HCT116 (cell line): ENCODE measurements at regions not wholly inside any gene's neighbourhood (a gene's known extent, or its start where the extent isn't known, plus 50 kb on each side); places are given as distances from the start of the nearest gene placed in this dataset.
"Not testable (repeated sequence)": the region's sequence is repeated elsewhere in the genome, so short reads cannot be mapped to it uniquely, and the experiment has no call there.

Source experiments
- ATAC-seq: fragments of 200-7000 bp; cut with Tn5 transposase; 2 replicates; pipeline ENCODE4 v1.9.1; 2020; ENCODE audit warnings: mild to moderate bottlenecking, moderate library complexity
- BruUV-seq: library from RNA; stranded (reverse); fragments of 400-500 nt; replicated peaks from 2 replicates; lab custom pipeline; 2021; lab: Mats Ljungman, UMichigan
- CTCF ChIA-PET: fragments of 300-600 bp; sonication (Branson Sonifier 250); formaldehyde crosslinking; loops from one replicate; lab custom pipeline; 2021; ENCODE audit warnings: antibody characterized with exemption; lab: Charles Lee
- POLR2A ChIA-PET: fragments of 300-600, 350-600 bp; sonication (Branson Sonifier 250); formaldehyde crosslinking; loops from one replicate; lab custom pipeline; 2021; ENCODE audit warnings: antibody characterized with exemption; lab: Charles Lee
- RAD21 ChIA-PET, 2 experiments: fragments of 300-600 bp; sonication (Branson Sonifier 250); formaldehyde crosslinking; loops; one replicate each; lab custom pipeline; 2023; ENCODE audit warnings: low total read pairs in 2 of 2; ENCODE audit not compliant: uncharacterized antibody in 2 of 2, unreplicated experiment in 2 of 2, low non-redundant PET in 1 of 2; lab: Charles Lee
- DNase-seq: peaks from one replicate; pipeline ENCODE4 v3.0.0-alpha.2; 2010; ENCODE audit warnings: low read depth, low spot score
- H2AFZ ChIP-seq: fragments of 200-600 bp; shearing (Covaris generic), sonication (generic); 2 replicates; pipeline ENCODE4 v1.6.1; 2017; ENCODE audit warnings: low read depth, mixed run types, mixed read lengths, antibody characterized with exemption, low read length; ENCODE audit not compliant: poor library complexity, severe bottlenecking
- H3K27ac ChIP-seq: 2 replicates; pipeline ENCODE4 v1.5.1; 2012; ENCODE audit warnings: low read depth, low read length
- H3K27me3 ChIP-seq: fragments of 200-600 bp; sonication (generic); 2 replicates; pipeline ENCODE4 v1.6.1; 2016; ENCODE audit warnings: mixed run types, low read length, mixed read lengths; ENCODE audit not compliant: insufficient read depth
- H3K36me3 ChIP-seq, 2 experiments: fragments of 200-500 bp in 1 of 2; fragments of 200-600 bp in 1 of 2; sonication (Bioruptor generic) in 1 of 2; sonication (generic) in 1 of 2; 2 replicates each; pipeline versions ENCODE4 v1.5.1 to v1.6.1; 2014 to 2016; ENCODE audit warnings: low read length in 2 of 2, inconsistent platforms in 1 of 2, mixed read lengths in 1 of 2, mixed run types in 1 of 2; ENCODE audit not compliant: insufficient read depth in 2 of 2, control insufficient read depth in 1 of 2
- H3K4me1 ChIP-seq, 2 experiments: fragments of 200-600 bp in 1 of 2; sonication (generic) in 1 of 2; 2 replicates each; pipeline versions ENCODE4 v1.5.1 to v1.6.1; 2012 to 2017; ENCODE audit warnings: low read length in 2 of 2, inconsistent platforms in 1 of 2, mild to moderate bottlenecking in 1 of 2, mixed read lengths in 1 of 2, mixed run types in 1 of 2, moderate library complexity in 1 of 2; ENCODE audit not compliant: insufficient read depth in 2 of 2, control insufficient read depth in 1 of 2
- H3K4me2 ChIP-seq: fragments of 200-600 bp; sonication (generic); 2 replicates; pipeline ENCODE4 v1.6.1; 2017; ENCODE audit warnings: mixed run types, low read length, mixed read lengths
- H3K4me3 ChIP-seq, 2 experiments: fragments of 200-600 bp in 1 of 2; sonication (generic) in 1 of 2; replicated peaks in 1 of 2; 2 replicates each; pipeline ENCODE4 v1.5.1; 2011 to 2016; ENCODE audit warnings: low read length in 2 of 2, control low read depth in 1 of 2, low read depth in 1 of 2, mild to moderate bottlenecking in 1 of 2, mixed read lengths in 1 of 2, mixed run types in 1 of 2
- H3K79me2 ChIP-seq: fragments of 200-600 bp; sonication (generic); 2 replicates; pipeline ENCODE4 v1.6.1; 2017; ENCODE audit warnings: mild to moderate bottlenecking, mixed run types, low read length, moderate library complexity, mixed read lengths; ENCODE audit not compliant: insufficient read depth
- H3K9ac ChIP-seq: fragments of 200-600 bp; sonication (generic); 2 replicates; pipeline ENCODE4 v1.6.1; 2016; ENCODE audit warnings: low read length, mixed read lengths
- H3K9me2 ChIP-seq: fragments of 200-600 bp; sonication (generic), shearing (Covaris generic); 2 replicates; pipeline ENCODE4 v1.6.1; 2017; ENCODE audit warnings: mixed run types, mild to moderate bottlenecking, moderate library complexity; ENCODE audit not compliant: insufficient read depth
- H3K9me3 ChIP-seq, 2 experiments: fragments of 200-500 bp in 1 of 2; fragments of 200-600 bp in 1 of 2; sonication (Bioruptor generic) in 1 of 2; sonication (generic) in 1 of 2; 2 replicates each; pipeline ENCODE4 v1.6.1; 2014 to 2017; ENCODE audit warnings: low read length in 2 of 2, mixed read lengths in 2 of 2, inconsistent platforms in 1 of 2, low read depth in 1 of 2, mild to moderate bottlenecking in 1 of 2, mixed run types in 1 of 2, moderate library complexity in 1 of 2; ENCODE audit not compliant: control insufficient read depth in 1 of 2, insufficient read depth in 1 of 2
- H4K20me1 ChIP-seq: fragments of 200-600 bp; sonication (generic), shearing (Covaris generic); 2 replicates; pipeline ENCODE4 v1.6.1; 2017; ENCODE audit warnings: mixed run types, mild to moderate bottlenecking, moderate library complexity; ENCODE audit not compliant: insufficient read depth
- ATF3 ChIP-seq: IDR thresholded peaks from 2 replicates; pipeline ENCODE4 v1.6.1; 2012
- ELF1 ChIP-seq: IDR thresholded peaks from 2 replicates; pipeline ENCODE4 v1.6.1; 2012; ENCODE audit warnings: low read depth, borderline replicate concordance
- EZH2 ChIP-seq: fragments of 200-600 bp; sonication (generic); IDR thresholded peaks from 2 replicates; pipeline ENCODE4 v1.6.1; 2017; ENCODE audit warnings: antibody characterized with exemption, mixed run types
- FOSL1 ChIP-seq: IDR thresholded peaks from 2 replicates; pipeline ENCODE4 v1.6.1; 2012; ENCODE audit warnings: low read depth
- JUND ChIP-seq: IDR thresholded peaks from 2 replicates; pipeline ENCODE4 v1.6.1; 2012
- MAX ChIP-seq: IDR thresholded peaks from 2 replicates; pipeline ENCODE4 v1.6.1; 2012
- POLR2A ChIP-seq: IDR thresholded peaks from 2 replicates; pipeline ENCODE4 v1.7.0; 2011; ENCODE audit warnings: borderline replicate concordance; ENCODE audit not compliant: insufficient read depth, insufficient read length; ENCODE audit errors: extremely low read depth
- POLR2AphosphoS5 ChIP-seq: IDR thresholded peaks from 2 replicates; pipeline ENCODE4 v1.6.1; 2011; ENCODE audit warnings: mild to moderate bottlenecking, low read depth, low read length, moderate library complexity
- REST ChIP-seq: IDR thresholded peaks from 2 replicates; pipeline ENCODE4 v1.6.1; 2012; ENCODE audit warnings: low read depth
- SIN3A ChIP-seq: IDR thresholded peaks from 2 replicates; pipeline ENCODE4 v1.6.1; 2012; ENCODE audit warnings: low read depth
- SP1 ChIP-seq: IDR thresholded peaks from 2 replicates; pipeline ENCODE4 v1.6.1; 2012; ENCODE audit warnings: low read depth
- SRF ChIP-seq: IDR thresholded peaks from 2 replicates; pipeline ENCODE4 v1.6.1; 2012; ENCODE audit warnings: low read depth
- ZBTB33 ChIP-seq: IDR thresholded peaks from 2 replicates; pipeline ENCODE4 v1.6.1; 2011; ENCODE audit warnings: mild to moderate bottlenecking, low read length, moderate library complexity; ENCODE audit not compliant: insufficient replicate concordance; ENCODE audit errors: extremely low read depth
- ZFX ChIP-seq: fragments of 450-650 bp; IDR thresholded peaks from 2 replicates; pipeline ENCODE4 v1.6.1; 2017
- intact Hi-C: fragments of 100-400 bp; cut with micrococcal nuclease; formaldehyde crosslinking; loops from 2 replicates; pipeline ENCODE4 v1.10.0; 2022

- H3K79me2 ChIP-seq, result no peaks in the 10 kb centered on the region
- no peaks in the 10 kb centered on the region for H3K9me3 ChIP-seq
- H3K27ac ChIP-seq, result no peak overlapping the region
- ChIA-PET RAD21 (no interaction called here), POLR2A (no interaction called here), CTCF (interaction anchor here (0.6 kb wide), 1 partner anchor 468 kb away, joined by 5 read pairs; no protein-coding TSS in a partner anchor)
- no peaks in the 10 kb centered on the region for H4K20me1 ChIP-seq
- H3K36me3 ChIP-seq, result no peaks in the 10 kb centered on the region
- H3K4me2 ChIP-seq, result no peak overlapping the region
- H2AFZ ChIP-seq, result no peak overlapping the region
- ATAC-seq (no peak), DNase-seq (no peak)
- intact Hi-C loops, result loop anchor here (5.0 to 10.0 kb wide), 3 partner anchors 571 to 1321 kb away; no protein-coding TSS in a partner anchor
- H3K4me1 ChIP-seq, result no peaks in the 10 kb centered on the region
- no peaks in the 10 kb centered on the region for H3K9me2 ChIP-seq
- TF ChIP-seq POLR2AphosphoS5 (no peak), SP1 (no peak), FOSL1 (no peak), REST (no peak), ZBTB33 (no peak), SRF (no peak), ZFX (no peak), SIN3A (no peak), MAX (no peak), JUND (no peak), ELF1 (no peak), ATF3 (no peak), EZH2 (no peak), POLR2A (no peak)
- TF ChIP-seq, all 23 proteins: peak for 0
- no TSS peak for BruUV-seq
- Histone ChIP-seq H3K27me3 (peaks cover 34% of the 10 kb centered on the region), H3K9ac (no peak overlapping the region), H3K4me3 (no peak overlapping the region)
Measured at GRCh38 chr17:34423978-34424813, 61.2 kb upstream of the CCL1 start.

- intact Hi-C loops, result loop anchor here (5.0 to 10.0 kb wide), 3 partner anchors 571 to 1321 kb away; no protein-coding TSS in a partner anchor
- H3K4me3 ChIP-seq, H4K20me1 ChIP-seq, H2AFZ ChIP-seq, H3K36me3 ChIP-seq, ATAC-seq, H3K4me1 ChIP-seq, RAD21 ChIA-PET, H3K4me2 ChIP-seq, DNase-seq, H3K9me3 ChIP-seq, H3K79me2 ChIP-seq, CTCF ChIA-PET, H3K9me2 ChIP-seq, H3K9ac ChIP-seq, BruUV-seq, H3K27ac ChIP-seq: not testable (repeated sequence)
- POLR2A ChIA-PET, result interaction anchor here (0.6 kb wide), 1 partner anchor 1159 kb away, joined by 3 read pairs; no protein-coding TSS in a partner anchor
- H3K27me3 ChIP-seq, result peaks cover 36% of the 10 kb centered on the region
Measured at GRCh38 chr17:34423315-34423714, 60.3 kb upstream of the CCL1 start.
